ENCODE measurements at regions not wholly inside any gene's neighbourhood (a gene's known extent, or its start where the extent isn't known, plus 50 kb on each side); places are given as distances from the start of the nearest gene placed in this dataset.

DNA sequence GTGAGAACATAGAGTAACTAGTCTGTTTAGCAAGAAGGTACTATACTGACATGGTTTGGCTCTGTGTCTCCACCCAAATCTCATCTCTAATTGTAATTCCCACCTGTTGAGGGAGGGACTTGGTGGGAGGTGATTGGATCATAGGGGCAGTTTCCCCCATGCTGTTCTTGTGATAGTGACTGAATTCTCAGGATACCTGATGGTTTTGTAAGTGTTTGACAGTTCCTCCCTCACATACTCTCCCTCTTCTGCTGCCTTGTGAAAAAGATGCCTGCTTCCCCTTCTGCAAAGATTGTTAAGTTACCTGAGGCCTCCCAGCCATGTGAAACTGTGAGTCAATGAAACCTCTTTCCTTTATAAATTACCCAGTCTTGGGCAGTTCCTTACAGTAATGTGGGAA is 240.4 kb upstream of the ST8SIA4 start:
- no peak overlapping the region for H3K4me3 ChIP-seq (ENCODE audit: low read length, poor library complexity, severe bottlenecking)
- H3K9ac ChIP-seq (ENCODE audit: low read depth, low read length, poor library complexity, severe bottlenecking) = no peak overlapping the region
- no peaks in the 10 kb centered on the region for H4K20me1 ChIP-seq (ENCODE audit: insufficient read depth, low read length, poor library complexity, severe bottlenecking)
- H3K79me2 ChIP-seq (ENCODE audit: insufficient read depth, low read length) = no peaks in the 10 kb centered on the region
- H2AFZ ChIP-seq (ENCODE audit: low read length) = no peak overlapping the region
- no peaks in the 10 kb centered on the region for H3K27me3 ChIP-seq (ENCODE audit: insufficient read depth, low read length, poor library complexity, severe bottlenecking)
- no peaks in the 10 kb centered on the region for H3K4me1 ChIP-seq (ENCODE audit: insufficient read depth, low read length, poor library complexity, severe bottlenecking)
- no peaks in the 10 kb centered on the region for H3K36me3 ChIP-seq (ENCODE audit: insufficient read depth, low read length)
- H3F3A ChIP-seq (ENCODE audit: low read depth) = no peaks in the 10 kb centered on the region
- no peak for TF ChIP-seq EZH2phosphoT487 (IDR thresholded peaks at IDR 0.05; ENCODE audit: borderline replicate concordance)
- TF ChIP-seq, protein P1, sequence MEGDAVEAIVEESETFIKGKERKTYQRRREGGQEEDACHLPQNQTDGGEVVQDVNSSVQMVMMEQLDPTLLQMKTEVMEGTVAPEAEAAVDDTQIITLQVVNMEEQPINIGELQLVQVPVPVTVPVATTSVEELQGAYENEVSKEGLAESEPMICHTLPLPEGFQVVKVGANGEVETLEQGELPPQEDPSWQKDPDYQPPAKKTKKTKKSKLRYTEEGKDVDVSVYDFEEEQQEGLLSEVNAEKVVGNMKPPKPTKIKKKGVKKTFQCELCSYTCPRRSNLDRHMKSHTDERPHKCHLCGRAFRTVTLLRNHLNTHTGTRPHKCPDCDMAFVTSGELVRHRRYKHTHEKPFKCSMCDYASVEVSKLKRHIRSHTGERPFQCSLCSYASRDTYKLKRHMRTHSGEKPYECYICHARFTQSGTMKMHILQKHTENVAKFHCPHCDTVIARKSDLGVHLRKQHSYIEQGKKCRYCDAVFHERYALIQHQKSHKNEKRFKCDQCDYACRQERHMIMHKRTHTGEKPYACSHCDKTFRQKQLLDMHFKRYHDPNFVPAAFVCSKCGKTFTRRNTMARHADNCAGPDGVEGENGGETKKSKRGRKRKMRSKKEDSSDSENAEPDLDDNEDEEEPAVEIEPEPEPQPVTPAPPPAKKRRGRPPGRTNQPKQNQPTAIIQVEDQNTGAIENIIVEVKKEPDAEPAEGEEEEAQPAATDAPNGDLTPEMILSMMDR (conservative IDR thresholded peaks at IDR 0.05; ENCODE audit: low read length) = no peak
- H3K9me2 ChIP-seq (replicated peaks; ENCODE audit: low read depth, low read length) = no peaks in the 10 kb centered on the region
- no peaks in the 10 kb centered on the region for H3K9me3 ChIP-seq (ENCODE audit: insufficient read depth, low read depth, low read length)
- no peak overlapping the region for H3K4me2 ChIP-seq (ENCODE audit: low read depth, low read length, poor library complexity, severe bottlenecking)

DNA sequence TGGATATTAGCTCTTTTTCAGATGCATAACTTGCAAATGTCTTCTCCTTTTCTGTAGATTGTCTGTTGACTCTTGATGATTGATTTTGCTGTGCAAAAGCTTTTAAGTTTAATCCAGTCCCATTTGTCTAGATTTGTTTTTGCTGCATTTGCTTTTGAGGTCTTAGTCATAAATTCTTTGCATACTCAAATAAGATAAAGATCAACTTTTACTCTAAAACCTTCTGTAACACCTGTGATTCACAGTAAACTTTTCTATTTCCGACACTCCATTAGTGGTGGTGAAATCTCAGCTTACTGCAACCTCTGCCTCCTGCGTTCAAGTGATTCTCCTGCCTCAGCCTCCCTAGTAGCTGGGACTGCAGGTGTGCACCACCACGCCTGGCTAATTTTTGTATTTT is 239.0 kb upstream of the ST8SIA4 start:
- no peaks in the 10 kb centered on the region for H3K79me2 ChIP-seq (ENCODE audit: insufficient read depth, low read length)
- no peaks in the 10 kb centered on the region for H3K9me3 ChIP-seq (ENCODE audit: insufficient read depth, low read depth, low read length)
- H3F3A ChIP-seq (ENCODE audit: low read depth) = no peaks in the 10 kb centered on the region
- no peaks in the 10 kb centered on the region for H3K36me3 ChIP-seq (ENCODE audit: insufficient read depth, low read length)
- no peaks in the 10 kb centered on the region for H4K20me1 ChIP-seq (ENCODE audit: insufficient read depth, low read length, poor library complexity, severe bottlenecking)
- H3K27me3 ChIP-seq (ENCODE audit: insufficient read depth, low read length, poor library complexity, severe bottlenecking) = no peaks in the 10 kb centered on the region
- H3K9ac ChIP-seq (ENCODE audit: low read depth, low read length, poor library complexity, severe bottlenecking) = no peak overlapping the region
- H3K9me2 ChIP-seq (replicated peaks; ENCODE audit: low read depth, low read length) = no peaks in the 10 kb centered on the region
- H3K4me3 ChIP-seq (ENCODE audit: low read length, poor library complexity, severe bottlenecking) = no peak overlapping the region
- no peaks in the 10 kb centered on the region for H3K4me1 ChIP-seq (ENCODE audit: insufficient read depth, low read length, poor library complexity, severe bottlenecking)
- no peak overlapping the region for H3K4me2 ChIP-seq (ENCODE audit: low read depth, low read length, poor library complexity, severe bottlenecking)
- no peak overlapping the region for H2AFZ ChIP-seq (ENCODE audit: low read length)
- TF ChIP-seq, protein P1 (conservative IDR thresholded peaks at IDR 0.05; ENCODE audit: low read length) = no peak
- no peak for TF ChIP-seq EZH2phosphoT487 (IDR thresholded peaks at IDR 0.05; ENCODE audit: borderline replicate concordance)

DNA sequence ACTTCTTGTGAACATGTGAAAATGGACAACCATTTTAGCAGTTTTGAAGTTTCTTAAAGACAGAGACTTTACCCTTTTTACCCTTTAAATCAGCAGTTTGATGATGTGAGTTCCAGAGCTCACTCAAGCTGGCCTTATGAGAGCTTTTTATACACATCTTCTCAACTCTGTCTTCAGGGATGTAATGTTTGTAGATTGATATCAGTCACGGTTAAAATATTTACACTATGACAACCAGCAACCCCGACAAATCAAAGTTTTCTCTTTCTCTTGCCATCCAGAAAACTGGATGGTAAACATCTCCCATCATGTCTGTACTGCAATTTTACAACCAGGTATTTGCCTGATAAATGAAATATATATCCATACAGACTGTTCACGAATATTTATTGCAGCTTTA is 233.4 kb upstream of the ST8SIA4 start:
- no peaks in the 10 kb centered on the region for H4K20me1 ChIP-seq (ENCODE audit: insufficient read depth, low read length, poor library complexity, severe bottlenecking)
- H3F3A ChIP-seq (ENCODE audit: low read depth) = no peaks in the 10 kb centered on the region
- no peaks in the 10 kb centered on the region for H3K9me2 ChIP-seq (replicated peaks; ENCODE audit: low read depth, low read length)

More for the DNA sequence above, 233.4 kb upstream of the ST8SIA4 start:
- no peak overlapping the region for H3K9ac ChIP-seq (ENCODE audit: low read depth, low read length, poor library complexity, severe bottlenecking)
- H3K4me1 ChIP-seq (ENCODE audit: insufficient read depth, low read length, poor library complexity, severe bottlenecking) = no peaks in the 10 kb centered on the region
- H3K79me2 ChIP-seq (ENCODE audit: insufficient read depth, low read length) = no peaks in the 10 kb centered on the region
- no peak overlapping the region for H2AFZ ChIP-seq (ENCODE audit: low read length)
- no peak overlapping the region for H3K4me3 ChIP-seq (ENCODE audit: low read length, poor library complexity, severe bottlenecking)
- H3K27me3 ChIP-seq (ENCODE audit: insufficient read depth, low read length, poor library complexity, severe bottlenecking) = no peaks in the 10 kb centered on the region
- no peak for TF ChIP-seq EZH2phosphoT487 (IDR thresholded peaks at IDR 0.05; ENCODE audit: borderline replicate concordance)
- TF ChIP-seq, protein P1 (conservative IDR thresholded peaks at IDR 0.05; ENCODE audit: low read length) = no peak
- no peaks in the 10 kb centered on the region for H3K36me3 ChIP-seq (ENCODE audit: insufficient read depth, low read length)
- no peaks in the 10 kb centered on the region for H3K9me3 ChIP-seq (ENCODE audit: insufficient read depth, low read depth, low read length)
- H3K4me2 ChIP-seq (ENCODE audit: low read depth, low read length, poor library complexity, severe bottlenecking) = no peak overlapping the region
